DMS153 treated with DMSO at 0.1 percent for 48 hours (cell line): ENCODE measurements at regions not wholly inside any gene's neighbourhood (a gene's known extent, or its start where the extent isn't known, plus 50 kb on each side); places are given as distances from the start of the nearest gene placed in this dataset.

Experiments
- DNase-seq: peaks from one replicate; lab custom pipeline; 2025; ENCODE audit not compliant: unreplicated experiment; lab: John Stamatoyannopoulos, UW

GRCh38 chr10:78527296-78527695, 493.6 kb downstream of the RPS24 start:
- no peak for DNase-seq

GRCh38 chr10:78528749-78529204, 495.1 kb downstream of the RPS24 start:
- peak; percentile 94 for DNase-seq

GRCh38 chr10:78529262-78529661, 495.6 kb downstream of the RPS24 start:
- peak; percentile 96 for DNase-seq

DNA sequence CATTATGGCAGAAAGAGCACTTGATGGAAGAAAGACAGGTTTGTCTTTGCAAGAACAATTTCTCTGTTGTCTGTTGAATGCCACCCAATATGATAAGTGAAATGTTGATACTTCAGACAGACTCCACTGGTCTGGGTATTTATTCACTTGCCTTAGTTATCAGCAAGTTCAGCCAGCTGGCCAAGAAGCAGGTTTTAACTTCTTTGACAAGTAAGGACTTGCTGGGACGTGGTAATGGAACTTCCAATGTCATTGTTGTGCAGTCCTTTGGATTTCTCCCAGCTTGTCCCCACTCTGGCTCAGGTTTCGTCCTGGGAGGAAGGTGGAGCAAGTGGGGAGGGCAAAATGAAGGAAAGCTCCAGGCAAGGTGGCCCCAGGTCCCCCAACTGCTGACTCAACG, 497.4 kb downstream of the RPS24 start:
- no peak for DNase-seq

DNA sequence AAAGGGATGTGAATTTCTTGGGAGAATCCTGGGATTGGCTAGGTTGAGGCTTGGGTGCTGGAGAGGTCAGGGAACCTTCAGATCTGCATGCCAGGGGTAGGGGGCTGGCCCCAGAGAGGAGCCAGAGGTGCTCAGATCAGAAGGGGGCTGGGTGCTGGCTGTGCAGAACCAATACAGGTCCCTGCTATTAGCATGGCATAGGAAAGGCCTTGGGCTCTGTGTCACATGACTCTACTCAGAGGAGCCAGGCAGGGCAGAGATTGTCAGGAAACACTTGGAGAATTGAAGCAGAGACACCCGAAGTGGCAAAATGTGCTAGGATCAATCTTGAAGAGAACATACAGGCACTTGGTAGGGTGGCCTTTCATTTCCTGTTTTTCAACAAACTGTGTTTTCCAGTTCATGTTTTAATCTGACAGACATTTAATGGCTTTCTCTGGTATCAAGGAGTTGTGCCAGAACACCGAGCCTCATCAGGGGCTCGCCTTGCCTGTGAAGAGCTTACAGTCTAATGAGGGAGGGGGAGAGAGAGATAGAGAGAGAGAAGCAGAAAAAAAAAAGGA, 498.9 kb downstream of the RPS24 start:
- no peak for DNase-seq

DNA sequence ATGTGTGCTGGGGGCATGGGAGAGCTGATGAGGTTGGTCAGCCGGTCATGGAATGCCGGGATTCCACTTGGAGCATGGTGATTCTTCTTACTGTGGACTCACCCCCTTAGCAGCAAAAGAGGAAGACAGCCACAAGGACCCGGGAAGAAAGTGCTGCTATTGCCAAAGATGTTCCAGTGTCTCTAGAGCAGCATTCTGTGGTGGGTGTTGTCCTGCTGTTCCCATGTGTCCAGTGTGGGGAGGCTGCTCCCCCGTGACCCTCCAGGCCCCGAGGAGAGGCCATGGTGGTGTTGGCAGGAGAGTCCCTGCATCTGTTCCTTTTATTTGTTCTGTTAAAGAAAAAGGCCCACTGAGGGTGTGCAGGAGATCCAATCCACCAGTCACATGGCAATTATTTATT, 499.4 kb downstream of the RPS24 start:
- no peak for DNase-seq

GRCh38 chr10:78533776-78534175, 500.1 kb downstream of the RPS24 start:
- no peak for DNase-seq

GRCh38 chr10:78535716-78536218, 502.1 kb downstream of the RPS24 start:
- DNase-seq: no peak

GRCh38 chr10:78537018-78537417, 503.4 kb downstream of the RPS24 start:
- DNase-seq: no peak

DNA sequence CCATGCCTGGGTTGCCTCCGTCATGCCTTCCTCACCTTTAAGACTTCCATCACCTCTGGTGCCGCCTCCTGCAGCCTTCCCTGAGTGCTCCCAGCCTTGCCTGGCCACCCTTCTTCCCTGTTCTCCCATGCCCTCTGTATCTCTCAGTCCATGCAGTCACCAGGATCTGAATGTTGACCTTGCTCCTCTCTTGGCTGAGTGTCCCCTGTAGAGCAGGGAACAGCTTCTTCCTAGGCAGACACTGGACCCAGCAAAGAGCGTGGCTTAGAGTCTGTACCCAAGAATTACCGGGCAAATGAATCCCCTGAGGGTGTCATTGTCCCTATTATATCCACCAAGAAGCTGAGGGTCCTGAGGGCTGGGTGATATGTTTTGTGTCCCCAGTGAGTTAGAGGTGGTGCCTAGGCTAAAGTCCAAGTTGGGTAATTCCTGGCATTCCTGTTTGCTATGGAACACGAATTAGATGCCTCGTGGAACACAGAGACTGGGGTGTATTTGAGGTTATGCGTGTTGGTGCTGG, 505.6 kb downstream of the RPS24 start:
- no peak for DNase-seq

DNA sequence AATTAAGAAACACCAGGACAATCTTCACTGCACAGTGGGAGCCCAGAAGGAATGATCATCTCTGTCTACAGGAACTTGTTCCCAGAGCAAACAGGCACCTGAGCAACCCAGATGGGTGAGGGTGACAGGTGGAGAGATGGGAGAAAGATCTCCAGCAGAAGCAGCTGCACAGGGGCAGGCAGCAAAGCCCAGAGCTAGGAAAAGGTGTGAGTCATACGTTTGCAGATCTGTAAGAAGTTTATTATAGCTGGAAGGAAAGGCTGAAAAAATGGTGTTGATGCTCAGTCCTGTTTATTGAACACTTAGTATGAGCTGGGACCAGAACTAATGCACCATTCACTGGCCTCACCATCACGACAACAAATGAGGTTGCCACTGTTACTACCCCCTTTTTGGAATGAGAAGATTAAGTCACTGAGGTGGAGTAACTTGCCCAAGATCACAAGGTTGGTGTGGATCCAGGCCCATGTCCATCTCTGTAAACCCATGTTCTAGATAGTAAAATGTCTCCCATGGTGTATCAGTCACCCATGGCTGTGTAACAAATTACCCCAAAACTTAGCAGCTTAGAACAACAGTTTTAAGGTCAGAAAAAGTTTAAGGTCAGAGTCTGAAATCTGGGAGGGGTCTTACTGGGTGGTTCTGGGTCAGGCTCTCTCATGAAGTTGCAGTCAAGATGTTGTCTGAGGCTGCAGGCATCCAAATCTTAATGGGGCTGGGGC, 506.9 kb downstream of the RPS24 start:
- no peak for DNase-seq

DNA sequence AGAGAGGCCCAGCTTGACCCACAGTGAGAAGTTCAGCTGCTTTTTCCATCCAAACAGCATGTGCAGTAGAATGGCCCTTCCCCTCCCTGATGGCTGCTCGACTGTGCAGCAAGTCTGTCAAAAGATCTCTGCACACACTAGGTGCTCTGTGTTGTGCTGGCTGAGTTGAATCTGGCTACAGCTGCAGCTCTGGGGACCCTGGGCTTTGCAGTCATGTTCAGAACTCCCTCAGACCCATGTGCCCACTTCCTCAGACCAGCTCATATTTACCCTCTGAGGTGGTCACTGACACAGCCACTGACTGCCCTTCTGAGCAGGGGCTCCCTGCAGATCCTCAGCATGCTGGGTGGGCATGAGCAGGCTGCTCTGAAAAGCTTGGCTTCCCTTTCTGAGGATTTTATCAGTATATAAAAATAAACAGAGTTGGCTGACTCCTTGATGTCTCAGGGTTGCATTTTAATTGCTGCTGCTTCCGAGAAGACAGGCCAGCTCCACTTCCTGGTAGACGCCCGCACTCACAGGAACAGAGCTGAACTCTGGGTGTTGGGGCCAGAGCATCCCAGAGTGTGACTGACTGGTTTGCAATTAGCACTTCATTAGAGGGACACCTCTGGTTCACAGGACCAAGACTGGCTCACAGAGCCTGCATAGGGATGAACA, 507.9 kb downstream of the RPS24 start:
- no peak for DNase-seq

DNA sequence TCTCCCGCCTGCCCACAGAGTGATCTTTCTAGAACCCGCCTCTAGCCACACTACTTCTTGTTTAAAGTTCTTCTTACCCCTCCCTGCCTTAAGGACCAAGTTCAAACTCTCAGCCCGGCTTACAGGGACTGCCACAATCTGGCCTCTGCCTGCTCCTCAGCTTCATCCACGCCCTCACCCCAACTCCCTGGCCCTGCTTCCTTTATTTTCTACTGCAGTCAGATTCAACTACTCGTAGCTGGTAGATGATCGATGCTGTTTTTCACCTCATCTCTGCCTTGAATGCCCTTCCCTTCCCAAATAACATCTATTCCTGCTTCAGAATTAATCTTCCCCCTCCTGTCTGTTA, 508.5 kb downstream of the RPS24 start:
- DNase-seq: no peak

GRCh38 chr10:78542521-78542920, 508.9 kb downstream of the RPS24 start:
- no peak for DNase-seq

GRCh38 chr10:78543031-78543748, 509.5 kb downstream of the RPS24 start:
- no peak for DNase-seq

DNA sequence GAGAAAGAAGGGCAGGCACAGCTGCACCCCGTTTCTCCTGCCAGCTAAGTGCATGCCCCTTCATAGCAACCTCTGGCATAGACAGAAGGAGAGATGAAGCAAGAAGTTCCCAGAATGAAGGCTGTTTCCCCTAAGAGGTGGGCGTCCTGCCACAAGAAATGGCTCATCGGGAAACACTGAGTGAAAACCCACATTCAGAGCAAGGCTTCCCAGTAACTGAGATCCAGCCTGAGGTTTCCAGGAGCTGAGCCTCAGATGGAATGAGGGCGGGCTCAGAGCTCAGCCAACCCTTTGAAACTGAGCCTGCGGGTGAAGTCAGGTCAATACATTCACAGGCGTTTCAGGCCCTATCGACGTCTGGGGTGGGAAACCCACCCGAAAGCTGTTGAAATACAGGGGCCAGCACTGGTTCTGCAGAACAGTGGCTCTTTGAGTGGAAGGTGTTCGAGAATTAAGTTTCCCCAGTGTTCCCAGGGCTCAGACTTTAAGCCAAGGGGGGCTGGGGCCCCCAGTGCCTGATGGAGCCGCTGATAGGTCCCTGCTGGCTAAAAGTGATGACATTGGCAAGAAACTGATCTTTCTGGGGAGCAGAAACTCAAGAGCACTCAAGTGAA, 510.2 kb downstream of the RPS24 start:
- no peak for DNase-seq

GRCh38 chr10:78544423-78545090, 510.9 kb downstream of the RPS24 start:
- DNase-seq: no peak

DNA sequence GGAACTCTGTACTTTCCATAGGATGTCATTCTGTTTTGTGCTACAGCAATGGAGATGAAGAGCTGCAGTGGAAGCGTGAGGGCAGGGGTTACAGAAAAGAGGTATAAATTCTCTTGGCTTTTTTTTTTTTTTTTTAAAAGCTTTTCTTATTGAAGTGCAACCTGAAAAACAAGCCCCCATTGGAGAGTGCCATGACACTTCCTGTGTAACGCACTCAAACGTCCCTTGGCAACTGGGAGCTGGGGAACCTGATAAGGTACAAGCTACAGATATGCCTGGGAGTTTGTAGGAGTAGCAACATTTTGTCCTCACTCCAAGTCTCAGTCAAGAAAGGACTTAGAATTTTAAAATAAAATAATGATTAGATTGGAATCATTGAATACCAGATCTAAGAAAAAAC, 512.1 kb downstream of the RPS24 start:
- DNase-seq: no peak

DNA sequence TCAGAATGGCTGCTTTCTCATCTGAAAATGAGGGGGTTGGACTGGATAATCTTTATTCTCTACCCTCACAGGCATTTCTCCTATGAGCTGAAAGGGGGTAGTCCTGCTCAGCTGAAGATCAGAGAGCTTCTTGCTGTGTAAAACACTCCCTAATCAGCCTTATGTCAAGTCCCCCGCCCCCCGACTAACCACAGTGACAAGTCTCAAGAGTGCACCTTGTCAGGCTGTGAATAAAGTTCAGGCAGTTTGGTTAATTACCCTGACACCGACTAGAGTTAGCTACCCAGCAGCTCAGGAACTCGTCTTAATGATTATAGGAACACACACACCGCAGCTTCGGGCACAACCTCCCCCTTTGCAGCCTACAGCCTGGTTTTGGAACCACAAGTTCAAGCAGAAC, 513.7 kb downstream of the RPS24 start:
- no peak for DNase-seq

GRCh38 chr10:78547905-78548304, 514.2 kb downstream of the RPS24 start:
- DNase-seq: no peak
